ENCODE measurements at regions not wholly inside any gene's neighbourhood (a gene's known extent, or its start where the extent isn't known, plus 50 kb on each side); places are given as distances from the start of the nearest gene placed in this dataset.

GRCh38 chr11:44443836-44444769 is 121.4 kb upstream of the CD82 start:
- no peaks in the 10 kb centered on the region for H3K79me2 ChIP-seq (ENCODE audit: insufficient read depth)
- no peak overlapping the region for H3K4me2 ChIP-seq (ENCODE audit: unreplicated experiment)
- H3F3A ChIP-seq (ENCODE audit: insufficient read depth): no peaks in the 10 kb centered on the region
- H3K36me3 ChIP-seq (ENCODE audit: low read depth): no peaks in the 10 kb centered on the region
- no peak overlapping the region for H3K27ac ChIP-seq
- no peak overlapping the region for H3K9ac ChIP-seq
- no peak overlapping the region for H3K4me3 ChIP-seq
- H3K27me3 ChIP-seq (replicated peaks; ENCODE audit: insufficient read depth): peaks cover 5% of the 10 kb centered on the region
- no peak overlapping the region for H2AFZ ChIP-seq
- no peak for DNase-seq
- no peaks in the 10 kb centered on the region for H3K4me1 ChIP-seq (ENCODE audit: insufficient read depth)
- 44 to 45% methylated on average over 28 of the region's 28 CpGs for WGBS, 2 experiments (ENCODE audit: low coverage in 1 of 2, low lambda C conversion rate in 2 of 2, missing lambda C conversion rate in 2 of 2)
- in situ Hi-C loops (cut with MboI): no loop called here
- H3K9me2 ChIP-seq (ENCODE audit: insufficient read depth): no peaks in the 10 kb centered on the region
- H4K20me1 ChIP-seq (ENCODE audit: insufficient read depth): no peaks in the 10 kb centered on the region
- TF ChIP-seq EZH2phosphoT487 (IDR thresholded peaks at IDR 0.05; ENCODE audit: insufficient read depth, low read depth): no peak
- no peak for TF ChIP-seq EZH2 (IDR thresholded peaks at IDR 0.05; ENCODE audit: insufficient read depth, poor library complexity, severe bottlenecking)
- no peaks in the 10 kb centered on the region for H3K9me3 ChIP-seq (ENCODE audit: low read depth)

DNA sequence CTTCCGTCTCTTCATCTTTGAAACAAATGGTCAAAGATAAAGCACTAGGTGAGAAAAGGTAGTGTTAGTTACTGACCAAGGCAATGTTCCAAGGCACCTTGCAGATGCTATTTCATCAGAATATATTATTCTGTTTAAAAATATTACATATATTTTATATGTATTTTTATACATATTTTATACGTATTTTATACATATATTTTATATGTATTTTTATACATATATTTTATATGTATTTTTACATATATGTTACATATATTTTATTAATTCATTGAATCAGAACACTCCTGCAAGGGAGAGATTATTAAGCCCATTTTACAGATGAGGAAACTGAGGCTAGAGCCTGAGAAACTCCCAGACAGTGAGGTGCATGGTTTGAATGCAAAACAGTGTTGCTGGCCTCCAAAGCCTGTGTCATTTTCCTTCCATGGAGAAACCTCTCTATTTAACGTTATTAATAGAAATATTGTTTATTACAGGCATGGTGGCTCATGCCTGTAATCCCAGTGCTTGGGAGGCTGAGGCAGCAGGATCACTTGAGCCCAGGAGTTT is 120.6 kb upstream of the CD82 start:
- Histone ChIP-seq H3F3A (ENCODE audit: insufficient read depth) (no peaks in the 10 kb centered on the region), H3K79me2 (ENCODE audit: insufficient read depth) (no peaks in the 10 kb centered on the region), H3K27ac (no peak overlapping the region), H3K27me3 (replicated peaks; ENCODE audit: insufficient read depth) (no peaks in the 10 kb centered on the region; the same call in none of the 2 replicates), H3K36me3 (ENCODE audit: low read depth) (no peaks in the 10 kb centered on the region), H3K4me1 (ENCODE audit: insufficient read depth) (no peaks in the 10 kb centered on the region), H3K9me2 (ENCODE audit: insufficient read depth) (no peaks in the 10 kb centered on the region), H3K9me3 (ENCODE audit: low read depth) (no peaks in the 10 kb centered on the region), H4K20me1 (ENCODE audit: insufficient read depth) (no peaks in the 10 kb centered on the region), H3K4me3 (no peak overlapping the region), H3K9ac (no peak overlapping the region), H3K4me2 (ENCODE audit: unreplicated experiment) (no peak overlapping the region), H2AFZ (no peak overlapping the region)
- no peak for DNase-seq
- 39 to 41% methylated on average over 3 of the region's 3 CpGs for WGBS, 2 experiments (ENCODE audit: low coverage in 1 of 2, low lambda C conversion rate in 2 of 2, missing lambda C conversion rate in 2 of 2)
- in situ Hi-C loops (cut with MboI): no loop called here
- TF ChIP-seq EZH2phosphoT487 (IDR thresholded peaks at IDR 0.05; ENCODE audit: insufficient read depth, low read depth) (no peak), EZH2 (IDR thresholded peaks at IDR 0.05; ENCODE audit: insufficient read depth, poor library complexity, severe bottlenecking) (no peak)

DNA sequence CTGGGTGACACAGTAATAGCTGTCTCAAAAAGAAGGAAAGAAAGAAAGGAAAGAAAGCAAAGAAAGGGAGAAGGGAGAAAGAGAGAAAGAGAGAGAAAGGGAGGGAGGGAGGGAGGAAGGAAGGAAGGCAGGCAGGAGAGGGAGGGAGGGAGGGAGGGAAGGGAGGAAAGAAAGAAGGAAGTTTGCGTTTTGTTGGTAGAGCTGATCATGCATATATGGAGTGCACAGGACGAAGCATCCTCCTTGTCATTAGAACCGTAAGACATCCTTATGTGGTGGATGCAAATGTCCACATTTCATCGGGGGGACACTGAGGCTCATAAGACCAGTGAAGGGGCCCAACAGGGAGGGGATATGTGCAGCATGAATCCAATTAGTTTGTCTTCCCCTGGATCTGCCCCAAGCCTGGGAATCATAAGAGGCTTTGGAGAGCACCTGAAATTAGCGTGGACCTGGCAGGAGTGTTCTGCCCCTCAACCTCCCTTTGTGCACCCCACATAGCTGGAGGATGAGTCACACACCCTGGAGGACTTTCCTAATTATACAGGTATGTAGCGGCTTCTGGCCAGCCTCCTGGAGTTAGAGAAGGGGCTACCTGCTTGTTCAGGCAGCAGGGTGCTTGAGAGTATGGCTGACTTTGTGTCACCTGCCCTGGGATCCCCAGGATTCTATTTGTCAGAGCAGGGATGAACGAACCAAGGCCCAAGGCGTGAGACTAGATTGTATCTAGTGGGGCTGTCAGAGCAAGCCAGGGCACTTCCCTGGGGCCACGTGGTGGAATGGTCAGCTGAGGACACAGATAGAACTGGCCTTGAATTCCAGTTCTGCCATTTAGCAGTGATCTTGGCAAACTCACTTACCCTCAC is 119.7 kb upstream of the CD82 start:
- no peak overlapping the region for H3K4me3 ChIP-seq
- no peaks in the 10 kb centered on the region for H3K36me3 ChIP-seq (ENCODE audit: low read depth)
- H3K27ac ChIP-seq: no peak overlapping the region
- H4K20me1 ChIP-seq (ENCODE audit: insufficient read depth): no peaks in the 10 kb centered on the region
- no peaks in the 10 kb centered on the region for H3F3A ChIP-seq (ENCODE audit: insufficient read depth)
- no peaks in the 10 kb centered on the region for H3K9me3 ChIP-seq (ENCODE audit: low read depth)
- no peak for DNase-seq
- H3K9me2 ChIP-seq (ENCODE audit: insufficient read depth): no peaks in the 10 kb centered on the region
- H3K27me3 ChIP-seq (replicated peaks; ENCODE audit: insufficient read depth): no peaks in the 10 kb centered on the region; the same call in none of the 2 replicates
- WGBS, 2 experiments (ENCODE audit: low coverage in 1 of 2, low lambda C conversion rate in 2 of 2, missing lambda C conversion rate in 2 of 2): 23 to 27% methylated on average over 8 to 9 of the region's 9 CpGs
- H3K9ac ChIP-seq: no peak overlapping the region
- H3K4me2 ChIP-seq (ENCODE audit: unreplicated experiment): no peak overlapping the region
- TF ChIP-seq EZH2 (IDR thresholded peaks at IDR 0.05; ENCODE audit: insufficient read depth, poor library complexity, severe bottlenecking) (no peak), EZH2phosphoT487 (IDR thresholded peaks at IDR 0.05; ENCODE audit: insufficient read depth, low read depth) (no peak)
- in situ Hi-C loops (cut with MboI): no loop called here
- no peaks in the 10 kb centered on the region for H3K79me2 ChIP-seq (ENCODE audit: insufficient read depth)
- no peaks in the 10 kb centered on the region for H3K4me1 ChIP-seq (ENCODE audit: insufficient read depth)
- H2AFZ ChIP-seq: no peak overlapping the region

DNA sequence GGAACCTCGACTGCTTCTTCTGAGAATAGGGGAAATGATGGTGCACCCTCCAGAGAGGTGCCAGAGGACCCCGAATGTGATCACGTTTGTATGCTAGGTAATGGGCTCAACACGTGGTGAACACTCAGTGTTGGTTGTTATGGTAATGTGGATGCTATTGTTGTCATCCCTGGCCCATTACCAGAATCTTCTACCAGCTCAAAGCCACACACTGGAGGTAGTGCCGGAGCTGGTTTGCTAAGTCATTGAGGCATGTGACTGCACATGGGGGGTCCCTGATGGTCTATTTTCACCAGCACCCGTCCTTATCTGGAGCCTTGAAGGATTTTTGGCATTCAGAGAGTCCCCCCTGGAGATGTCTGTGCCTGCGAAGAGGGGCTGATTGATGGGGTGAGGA is 119.1 kb upstream of the CD82 start:
- no peak overlapping the region for H3K4me2 ChIP-seq (ENCODE audit: unreplicated experiment)
- H2AFZ ChIP-seq: no peak overlapping the region
- H3K27me3 ChIP-seq (replicated peaks; ENCODE audit: insufficient read depth): no peaks in the 10 kb centered on the region; the same call in 1 of the 2 replicates
- H3K4me3 ChIP-seq: no peak overlapping the region
- peak; percentile 19 for DNase-seq
- H3K9ac ChIP-seq: no peak overlapping the region
- H3K9me3 ChIP-seq (ENCODE audit: low read depth): no peaks in the 10 kb centered on the region
- H3K4me1 ChIP-seq (ENCODE audit: insufficient read depth): no peaks in the 10 kb centered on the region
- no peak overlapping the region for H3K27ac ChIP-seq
- no peaks in the 10 kb centered on the region for H3K9me2 ChIP-seq (ENCODE audit: insufficient read depth)
- TF ChIP-seq EZH2 (IDR thresholded peaks at IDR 0.05; ENCODE audit: insufficient read depth, poor library complexity, severe bottlenecking): no peak
- no peak for TF ChIP-seq EZH2phosphoT487 (IDR thresholded peaks at IDR 0.05; ENCODE audit: insufficient read depth, low read depth)
- H3K79me2 ChIP-seq (ENCODE audit: insufficient read depth): no peaks in the 10 kb centered on the region
- no peaks in the 10 kb centered on the region for H4K20me1 ChIP-seq (ENCODE audit: insufficient read depth)
- no peaks in the 10 kb centered on the region for H3K36me3 ChIP-seq (ENCODE audit: low read depth)
- 24 to 25% methylated on average over 7 of the region's 7 CpGs for WGBS, 2 experiments (ENCODE audit: low coverage in 1 of 2, low lambda C conversion rate in 2 of 2, missing lambda C conversion rate in 2 of 2)
- in situ Hi-C loops (cut with MboI): no loop called here
- no peaks in the 10 kb centered on the region for H3F3A ChIP-seq (ENCODE audit: insufficient read depth)

Measured in GM23248 (cell line).